22Rv1 (cell line): ENCODE measurements at regions not wholly inside any gene's neighbourhood (a gene's known extent, or its start where the extent isn't known, plus 50 kb on each side); places are given as distances from the start of the nearest gene placed in this dataset.

ENCODE experiments used
- H3K27ac ChIP-seq: fragments of 450-650 bp; 2 replicates; pipeline ENCODE4 v1.5.1; 2017
- ZFX ChIP-seq: fragments of 450-650 bp; IDR thresholded peaks from 2 replicates; pipeline ENCODE4 v1.6.1; 2017; ENCODE audit warnings: antibody characterized with exemption, borderline replicate concordance
- TF ChIP-seq, protein P1 (sequence below): fragments of 450-650 bp; IDR thresholded peaks from 2 replicates; pipeline ENCODE4 v1.5.1; 2017; ENCODE audit warnings: mild to moderate bottlenecking

DNA sequence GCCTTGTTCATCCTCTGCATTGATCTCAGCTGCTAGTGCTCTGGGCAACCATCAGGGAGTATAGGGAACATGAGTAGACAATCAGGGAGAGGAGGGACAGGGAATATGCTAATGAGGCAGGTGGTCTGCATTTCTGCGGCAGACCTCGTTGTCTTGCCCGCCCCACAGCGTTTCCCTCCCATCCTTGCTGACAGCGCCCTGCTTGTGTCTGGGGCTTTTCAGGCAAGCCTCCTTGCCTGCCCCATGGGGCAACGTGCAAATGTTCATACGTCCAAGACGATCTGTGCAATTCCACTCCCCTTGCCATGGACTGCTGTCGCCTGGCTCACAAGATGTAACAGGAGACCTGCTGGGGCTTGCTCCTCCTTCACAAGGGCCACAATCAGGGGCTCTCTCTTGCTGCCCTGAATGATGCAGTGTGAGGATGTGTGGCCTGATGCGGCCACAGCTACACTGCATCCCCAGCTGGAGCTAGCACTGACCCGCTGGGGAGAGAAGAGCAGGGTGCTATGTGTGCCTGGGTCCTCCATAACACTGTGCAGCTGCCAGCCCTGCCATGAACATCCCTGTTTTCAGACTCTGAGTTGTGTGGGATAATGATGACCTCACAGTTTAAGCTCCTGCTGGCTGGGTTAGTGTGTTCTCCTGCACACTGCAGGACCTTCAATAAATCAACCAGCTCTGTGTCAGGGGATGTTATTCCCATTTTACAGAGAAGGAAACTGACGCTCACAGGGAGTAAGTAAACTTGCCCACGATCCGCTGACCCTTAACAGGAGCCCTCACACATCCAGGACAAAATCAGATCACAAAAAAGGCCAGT lies 211.3 kb downstream of the KLF13 start:
- TF ChIP-seq, protein P1, sequence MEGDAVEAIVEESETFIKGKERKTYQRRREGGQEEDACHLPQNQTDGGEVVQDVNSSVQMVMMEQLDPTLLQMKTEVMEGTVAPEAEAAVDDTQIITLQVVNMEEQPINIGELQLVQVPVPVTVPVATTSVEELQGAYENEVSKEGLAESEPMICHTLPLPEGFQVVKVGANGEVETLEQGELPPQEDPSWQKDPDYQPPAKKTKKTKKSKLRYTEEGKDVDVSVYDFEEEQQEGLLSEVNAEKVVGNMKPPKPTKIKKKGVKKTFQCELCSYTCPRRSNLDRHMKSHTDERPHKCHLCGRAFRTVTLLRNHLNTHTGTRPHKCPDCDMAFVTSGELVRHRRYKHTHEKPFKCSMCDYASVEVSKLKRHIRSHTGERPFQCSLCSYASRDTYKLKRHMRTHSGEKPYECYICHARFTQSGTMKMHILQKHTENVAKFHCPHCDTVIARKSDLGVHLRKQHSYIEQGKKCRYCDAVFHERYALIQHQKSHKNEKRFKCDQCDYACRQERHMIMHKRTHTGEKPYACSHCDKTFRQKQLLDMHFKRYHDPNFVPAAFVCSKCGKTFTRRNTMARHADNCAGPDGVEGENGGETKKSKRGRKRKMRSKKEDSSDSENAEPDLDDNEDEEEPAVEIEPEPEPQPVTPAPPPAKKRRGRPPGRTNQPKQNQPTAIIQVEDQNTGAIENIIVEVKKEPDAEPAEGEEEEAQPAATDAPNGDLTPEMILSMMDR, result no peak
- TF ChIP-seq ZFX, result no peak
- H3K27ac ChIP-seq, result no peak overlapping the region

DNA sequence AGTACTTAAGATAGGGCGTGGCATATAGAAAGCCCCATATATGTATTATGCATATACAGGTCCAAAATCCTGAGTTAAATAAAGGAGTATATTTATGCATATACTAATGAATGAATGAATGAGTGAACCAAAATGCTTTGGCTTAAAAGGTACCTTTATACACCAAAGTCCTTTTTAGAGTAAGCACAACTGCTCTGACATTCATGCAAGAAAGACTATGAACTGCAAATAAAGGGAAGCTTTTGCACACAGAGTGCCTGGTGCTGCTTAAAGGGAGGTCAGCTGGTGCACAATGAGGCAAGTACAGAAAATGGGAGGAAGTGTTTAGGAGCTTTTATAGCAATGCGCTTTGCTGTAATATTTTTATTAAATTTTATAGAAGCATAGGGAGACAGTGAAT lies 214.0 kb downstream of the KLF13 start:
- no peak overlapping the region for H3K27ac ChIP-seq
- TF ChIP-seq, protein P1, result no peak
- no peak for TF ChIP-seq ZFX

DNA sequence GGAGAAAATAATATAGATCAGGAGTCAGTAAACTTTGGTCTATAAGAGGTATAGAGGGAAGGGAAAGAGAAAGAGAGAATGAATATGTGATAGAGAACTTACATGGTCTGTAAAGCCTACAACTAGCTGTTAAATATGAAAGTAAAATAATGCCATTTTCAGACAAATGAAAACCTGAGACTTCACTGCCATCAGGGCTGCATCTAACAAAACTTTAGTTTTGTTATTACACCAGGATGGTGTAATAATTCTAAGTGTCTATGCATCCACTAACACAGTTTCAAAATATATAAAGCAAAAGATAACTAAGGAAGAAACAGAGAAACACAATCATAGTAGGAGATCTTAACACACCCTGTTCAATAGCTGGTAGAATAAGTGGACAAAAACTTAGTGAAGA lies 217.7 kb downstream of the KLF13 start:
- TF ChIP-seq ZFX, result no peak
- TF ChIP-seq, protein P1, result no peak
- no peak overlapping the region for H3K27ac ChIP-seq

DNA sequence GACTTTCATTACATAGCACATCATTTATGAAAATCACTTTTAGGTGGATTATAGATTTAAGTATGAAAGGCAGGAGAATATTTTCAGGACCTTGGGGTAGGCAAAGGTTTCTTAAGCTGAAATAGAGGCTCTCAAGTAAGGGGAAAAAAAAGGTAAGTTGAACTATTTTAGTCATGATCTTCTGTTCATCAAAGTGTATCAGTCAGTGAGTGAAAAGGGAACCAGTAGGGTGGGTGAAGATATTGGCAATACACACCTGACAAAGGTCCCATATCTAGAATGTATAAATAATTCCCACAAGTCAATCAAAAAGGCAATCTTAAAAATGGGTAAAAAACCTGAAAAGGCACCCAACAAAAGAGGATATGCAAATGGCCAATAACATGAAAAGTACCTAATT lies 218.6 kb downstream of the KLF13 start:
- no peak for TF ChIP-seq ZFX
- TF ChIP-seq, protein P1, result no peak
- H3K27ac ChIP-seq, result no peak overlapping the region

DNA sequence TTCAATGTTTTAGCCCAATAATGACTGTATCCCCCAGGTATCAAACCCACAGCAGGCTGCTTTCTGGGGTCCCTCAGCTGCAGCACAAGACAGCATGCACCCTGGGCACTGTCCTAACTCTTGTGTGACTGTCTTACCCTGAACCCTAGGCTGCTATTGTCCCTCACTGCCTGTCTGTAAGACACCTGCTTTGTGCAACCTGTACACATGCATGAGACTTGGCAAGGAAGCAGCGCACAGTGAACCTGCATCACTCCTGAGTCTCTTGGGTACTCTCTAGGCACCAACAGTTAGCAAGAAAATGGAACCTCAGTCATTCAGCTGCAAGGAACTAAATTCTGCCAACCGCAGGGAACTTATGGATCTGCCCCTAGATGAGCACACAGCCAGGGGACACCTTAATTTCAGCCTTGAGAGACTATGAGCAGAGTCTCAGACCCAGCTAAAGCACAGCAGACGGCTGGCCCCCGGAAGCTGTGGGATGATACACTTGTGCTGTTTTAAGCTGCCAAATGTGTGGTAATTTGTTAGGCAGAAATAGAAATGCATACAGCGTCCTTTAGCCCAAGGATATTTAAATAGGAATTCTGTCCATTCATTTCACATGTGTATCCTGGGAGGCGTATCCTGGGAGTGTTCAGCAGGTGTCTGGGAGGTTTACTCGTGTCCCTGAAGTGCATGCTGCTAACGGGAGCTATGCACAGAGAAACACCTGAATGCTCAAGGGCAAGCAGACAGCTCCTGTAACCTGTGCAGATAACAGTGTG lies 223.8 kb downstream of the KLF13 start:
- TF ChIP-seq, protein P1, result no peak
- TF ChIP-seq ZFX, result no peak
- no peak overlapping the region for H3K27ac ChIP-seq

DNA sequence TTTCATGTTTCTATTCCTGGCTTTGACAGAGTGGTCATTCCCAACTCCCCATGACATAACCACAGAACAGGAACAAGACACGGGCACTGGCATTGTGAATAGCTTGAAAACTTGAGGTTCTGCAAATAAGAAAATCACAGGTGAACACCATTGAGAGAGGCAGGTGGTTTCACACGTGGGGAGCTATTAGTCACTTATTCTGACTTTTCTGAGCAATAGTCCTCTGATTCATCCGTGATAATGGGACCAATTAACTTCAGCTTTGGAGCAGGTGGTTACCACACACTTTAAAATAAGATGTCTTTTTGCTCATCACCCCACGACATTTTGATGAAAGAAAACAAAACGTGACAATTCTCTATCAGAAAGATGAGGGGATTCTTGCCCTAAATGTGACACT lies 224.7 kb downstream of the KLF13 start:
- H3K27ac ChIP-seq, result no peak overlapping the region
- TF ChIP-seq, protein P1, result no peak
- no peak for TF ChIP-seq ZFX
